ENCODE measurements at regions not wholly inside any gene's neighbourhood (a gene's known extent, or its start where the extent isn't known, plus 50 kb on each side); places are given as distances from the start of the nearest gene placed in this dataset.
"Not testable (repeated sequence)": the region's sequence is repeated elsewhere in the genome, so short reads cannot be mapped to it uniquely, and the experiment has no call there.

- TF ChIP-seq ARNT (IDR thresholded peaks at IDR 0.05) (no peak), ZNF384 (IDR thresholded peaks at IDR 0.05) (no peak), CTBP1 (IDR thresholded peaks at IDR 0.05; ENCODE audit: borderline replicate concordance) (no peak), TARDBP (IDR thresholded peaks at IDR 0.05) (no peak), LEF1 (IDR thresholded peaks at IDR 0.05; ENCODE audit: borderline replicate concordance) (no peak), FOXA1 (IDR thresholded peaks at IDR 0.05) (no peak), ELF4 (IDR thresholded peaks at IDR 0.05) (no peak), L3MBTL2 (conservative IDR thresholded peaks at IDR 0.05) (no peak), SP1 (IDR thresholded peaks at IDR 0.05) (no peak), FOXM1 (IDR thresholded peaks at IDR 0.05; ENCODE audit: borderline replicate concordance) (no peak), NFRKB (IDR thresholded peaks at IDR 0.05) (no peak), FOXK2 (IDR thresholded peaks at IDR 0.05) (no peak), HDGF (IDR thresholded peaks at IDR 0.05; ENCODE audit: borderline replicate concordance) (no peak), SUZ12 (IDR thresholded peaks at IDR 0.05) (no peak)
- TF ChIP-seq, protein P1, sequence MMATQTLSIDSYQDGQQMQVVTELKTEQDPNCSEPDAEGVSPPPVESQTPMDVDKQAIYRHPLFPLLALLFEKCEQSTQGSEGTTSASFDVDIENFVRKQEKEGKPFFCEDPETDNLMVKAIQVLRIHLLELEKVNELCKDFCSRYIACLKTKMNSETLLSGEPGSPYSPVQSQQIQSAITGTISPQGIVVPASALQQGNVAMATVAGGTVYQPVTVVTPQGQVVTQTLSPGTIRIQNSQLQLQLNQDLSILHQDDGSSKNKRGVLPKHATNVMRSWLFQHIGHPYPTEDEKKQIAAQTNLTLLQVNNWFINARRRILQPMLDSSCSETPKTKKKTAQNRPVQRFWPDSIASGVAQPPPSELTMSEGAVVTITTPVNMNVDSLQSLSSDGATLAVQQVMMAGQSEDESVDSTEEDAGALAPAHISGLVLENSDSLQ (IDR thresholded peaks at IDR 0.05): no peak
- ChIA-PET POLR2A (no interaction called here), CTCF (no interaction called here)
- no peak for DNase-seq (ENCODE audit: extremely low spot score)
These were observed 121.0 kb upstream of the CCDC180 start for GRCh38 chr9:97186493-97186892.

GRCh38 chr9:97182532-97182931 lies 124.9 kb upstream of the CCDC180 start:
- POLR2A ChIA-PET; CTCF ChIA-PET; DNase-seq (ENCODE audit: extremely low spot score): not testable (repeated sequence)

DNA sequence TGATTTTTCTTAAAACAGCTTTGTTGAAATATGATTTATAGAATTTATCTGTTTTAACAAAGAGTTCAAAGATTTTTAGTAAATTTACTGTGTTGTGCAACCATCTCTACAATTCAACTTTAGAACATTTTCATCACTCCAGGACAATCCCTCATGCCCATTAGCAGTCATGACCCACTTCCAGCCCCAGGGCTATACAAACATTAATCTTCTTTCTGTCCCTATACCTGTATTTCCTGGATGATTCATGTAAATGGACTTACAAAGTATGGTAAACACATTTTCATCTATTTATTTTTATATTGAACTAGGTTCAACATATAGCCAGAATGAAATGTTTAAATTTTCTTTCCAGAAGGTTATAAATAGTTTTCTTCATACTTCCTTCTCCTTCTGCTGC lies 127.8 kb upstream of the CCDC180 start:
- CTCF ChIA-PET: no interaction called here
- DNase-seq (ENCODE audit: extremely low spot score): no peak
- TF ChIP-seq HDGF (IDR thresholded peaks at IDR 0.05; ENCODE audit: borderline replicate concordance) (no peak), L3MBTL2 (conservative IDR thresholded peaks at IDR 0.05) (no peak), CTBP1 (IDR thresholded peaks at IDR 0.05; ENCODE audit: borderline replicate concordance) (no peak), NFRKB (IDR thresholded peaks at IDR 0.05) (no peak), BHLHE40 (IDR thresholded peaks at IDR 0.05; ENCODE audit: borderline replicate concordance) (no peak), FOXA1 (IDR thresholded peaks at IDR 0.05) (no peak), SP1 (IDR thresholded peaks at IDR 0.05) (no peak), FOXK2 (IDR thresholded peaks at IDR 0.05) (no peak), ARNT (IDR thresholded peaks at IDR 0.05) (no peak), SUZ12 (IDR thresholded peaks at IDR 0.05) (no peak)
- POLR2A ChIA-PET: no interaction called here

DNA sequence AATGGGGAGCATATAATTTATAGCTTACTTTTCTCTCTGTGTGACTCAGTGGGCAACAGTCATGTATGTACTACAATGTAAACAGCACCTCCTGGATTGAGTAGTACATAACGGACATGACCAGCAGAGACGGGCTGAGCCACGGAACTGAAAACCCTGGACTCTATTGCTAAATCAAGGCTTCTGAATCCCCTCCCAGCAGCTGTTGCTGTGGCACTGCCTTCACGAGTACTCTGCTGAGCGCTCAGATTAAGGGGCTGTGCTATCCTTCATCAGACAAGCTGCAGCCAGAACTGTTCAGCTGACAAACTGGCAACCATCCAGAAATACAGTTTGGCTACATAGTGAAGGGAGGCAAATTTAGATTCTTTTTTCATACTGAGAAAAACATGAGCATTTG lies 131.3 kb upstream of the CCDC180 start:
- POLR2A ChIA-PET: no interaction called here
- CTCF ChIA-PET: interaction anchor here (0.5 kb wide), 1 partner anchor 325 kb away, joined by 7 read pairs; no protein-coding TSS in a partner anchor
- no peak for DNase-seq (ENCODE audit: extremely low spot score)
- TF ChIP-seq FOXK2 (IDR thresholded peaks at IDR 0.05) (no peak), ARNT (IDR thresholded peaks at IDR 0.05) (no peak), ZNF384 (IDR thresholded peaks at IDR 0.05) (no peak), ELF4 (IDR thresholded peaks at IDR 0.05) (no peak), FOXM1 (IDR thresholded peaks at IDR 0.05; ENCODE audit: borderline replicate concordance) (no peak)

DNA sequence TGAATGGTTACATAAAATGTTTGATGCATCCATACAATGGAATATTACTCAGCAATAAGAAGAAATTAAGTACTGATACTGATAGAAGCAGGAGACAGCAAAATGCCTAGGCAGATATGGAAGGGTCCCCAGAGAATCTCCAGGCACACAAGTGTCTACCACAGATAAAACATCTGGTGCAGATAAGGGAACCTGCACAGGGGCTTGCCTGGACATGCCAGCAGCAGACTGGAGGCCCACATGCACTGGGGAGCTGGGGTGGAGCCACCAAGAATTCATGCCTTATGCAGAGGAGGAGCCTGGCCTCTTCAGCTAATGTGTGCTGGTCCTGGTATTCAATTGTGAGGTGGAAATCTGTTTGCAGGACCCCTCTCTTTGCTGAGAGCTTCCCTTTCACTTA lies 129.2 kb upstream of the CTSV start:
- POLR2A ChIA-PET; DNase-seq (ENCODE audit: extremely low spot score); CTCF ChIA-PET: not testable (repeated sequence)

DNA sequence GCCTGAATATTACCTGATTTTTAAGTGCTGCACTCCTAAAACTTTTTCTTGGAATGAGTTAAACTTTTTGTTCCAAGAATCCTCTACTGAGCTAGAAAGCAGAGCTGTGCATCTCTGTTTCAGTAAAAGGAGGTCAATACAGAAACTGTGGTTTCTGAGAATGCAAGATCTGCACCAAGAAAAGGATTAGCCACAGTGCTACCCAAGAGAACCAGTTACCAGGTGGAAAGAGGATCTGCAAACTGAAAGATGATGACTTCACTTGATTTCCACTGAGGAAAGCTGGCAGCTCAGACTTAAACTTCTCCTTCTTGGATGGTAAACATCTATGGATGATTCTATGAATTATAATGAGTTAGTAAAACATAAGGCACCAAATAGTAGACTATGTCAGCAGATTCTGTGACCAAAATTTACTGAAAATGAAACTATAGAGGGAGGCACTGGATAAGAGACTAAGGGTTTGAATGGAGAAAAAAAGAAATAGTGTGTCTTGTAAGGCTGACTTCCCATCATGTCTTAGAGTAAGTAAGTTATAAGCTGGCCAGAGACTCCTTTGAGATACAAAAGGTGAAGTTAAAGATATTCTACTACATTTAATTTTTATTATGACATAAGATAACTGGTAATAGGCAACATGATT lies 127.7 kb upstream of the CTSV start:
- DNase-seq (ENCODE audit: extremely low spot score); POLR2A ChIA-PET; CTCF ChIA-PET: not testable (repeated sequence)

DNA sequence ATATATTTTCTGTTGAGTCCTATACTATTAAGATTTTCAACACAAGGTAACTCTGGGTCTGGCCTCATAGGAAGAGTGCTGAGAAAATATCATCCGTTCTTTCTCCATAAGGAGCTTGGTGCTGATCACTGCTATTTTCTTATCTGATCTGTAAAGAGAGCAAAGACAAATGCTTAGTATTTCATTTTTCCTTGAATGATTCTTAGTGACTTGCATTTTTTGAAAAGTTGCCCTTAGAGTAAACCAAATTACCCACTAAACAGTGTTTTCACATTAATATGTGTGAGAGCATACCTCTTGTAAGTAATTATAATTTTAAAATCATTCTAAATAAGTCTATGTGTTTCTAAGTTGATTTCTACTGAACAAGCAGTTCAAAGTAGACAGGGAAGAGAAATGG lies 121.3 kb upstream of the CTSV start:
- ChIA-PET POLR2A (no interaction called here), CTCF (no interaction called here)
- TF ChIP-seq LEF1 (IDR thresholded peaks at IDR 0.05; ENCODE audit: borderline replicate concordance): no peak
- no peak for TF ChIP-seq ZNF384 (IDR thresholded peaks at IDR 0.05)
- TF ChIP-seq SUZ12 (IDR thresholded peaks at IDR 0.05): no peak
- no peak for TF ChIP-seq FOXA1 (IDR thresholded peaks at IDR 0.05)
- TF ChIP-seq HDGF (IDR thresholded peaks at IDR 0.05; ENCODE audit: borderline replicate concordance): no peak
- no peak for TF ChIP-seq FOXM1 (IDR thresholded peaks at IDR 0.05; ENCODE audit: borderline replicate concordance)
- no peak for TF ChIP-seq L3MBTL2 (conservative IDR thresholded peaks at IDR 0.05)
- TF ChIP-seq TARDBP (IDR thresholded peaks at IDR 0.05): no peak
- no peak for TF ChIP-seq ARNT (IDR thresholded peaks at IDR 0.05)
- no peak for TF ChIP-seq NFRKB (IDR thresholded peaks at IDR 0.05)
- no peak for TF ChIP-seq FOXK2 (IDR thresholded peaks at IDR 0.05)
- TF ChIP-seq ELF4 (IDR thresholded peaks at IDR 0.05): no peak
- TF ChIP-seq BHLHE40 (IDR thresholded peaks at IDR 0.05; ENCODE audit: borderline replicate concordance): no peak
- TF ChIP-seq, protein P1 (IDR thresholded peaks at IDR 0.05): no peak
- DNase-seq (ENCODE audit: extremely low spot score): no peak

DNA sequence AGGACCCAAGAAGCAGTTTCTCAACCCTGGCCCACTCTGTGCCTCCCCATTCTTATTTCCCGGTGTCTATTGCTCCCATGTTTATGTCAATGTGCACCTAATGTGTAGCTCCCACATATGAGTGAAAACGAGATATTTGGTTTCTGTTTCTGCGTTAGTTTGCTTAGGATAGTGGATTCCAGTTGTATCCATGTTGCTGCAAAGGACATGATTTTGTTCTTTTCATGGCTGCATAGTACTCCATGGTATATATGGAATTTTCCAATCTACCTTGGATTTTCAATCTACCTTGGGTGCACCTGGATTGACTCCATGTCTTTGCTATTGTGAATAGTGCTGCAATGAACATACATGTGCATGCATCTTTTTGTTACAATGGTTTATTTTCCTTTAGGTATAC lies 119.8 kb upstream of the CTSV start:
- DNase-seq (ENCODE audit: extremely low spot score); CTCF ChIA-PET; POLR2A ChIA-PET: not testable (repeated sequence)

GRCh38 chr9:97155441-97155840 lies 116.5 kb upstream of the CTSV start:
- CTCF ChIA-PET: interaction anchor here (0.6 kb wide), 1 partner anchor 109 kb away, joined by 3 read pairs; no protein-coding TSS in a partner anchor
- DNase-seq (ENCODE audit: extremely low spot score); POLR2A ChIA-PET: not testable (repeated sequence)
